Stomach (tissue), 4 donors: ENCODE measurements at regions not wholly inside any gene's neighbourhood (a gene's known extent, or its start where the extent isn't known, plus 50 kb on each side); places are given as distances from the start of the nearest gene placed in this dataset.

Experiments
- CTCF ChIP-seq, 7 experiments: fragments of 450-650 bp in 4 of 7; fragments of 200-600 bp in 3 of 7; sonication (generic) in 3 of 7; IDR thresholded peaks; one replicate each; pipeline ENCODE4 v1.5.1; 2016 to 2019; ENCODE audit warnings: antibody characterized with exemption in 7 of 7, control low read depth in 2 of 7, mild to moderate bottlenecking in 1 of 7
- EP300 ChIP-seq: sonication (generic); formaldehyde crosslinking; IDR thresholded peaks from one replicate; pipeline ENCODE4 v1.6.1; 2017; ENCODE audit warnings: antibody characterized with exemption
- POLR2A ChIP-seq, 4 donors: fragments of 450-650 bp; IDR thresholded peaks; one replicate each; pipeline ENCODE4 v1.6.1; 2016; ENCODE audit warnings: antibody characterized with exemption in 4 of 4, control low read depth in 2 of 4, mild to moderate bottlenecking in 1 of 4, moderate library complexity in 1 of 4

GRCh38 chr2:154623819-154624218, 74.7 kb upstream of the KCNJ3 start:
- TF ChIP-seq CTCF (IDR thresholded peaks at IDR 0.05) (peak in 5 of 7 experiments; percentile 43 to 57 (median 53)), POLR2A (IDR thresholded peaks at IDR 0.05) (no peak), EP300 (no peak)
